HL-60/S4 treated with phorbol 12-myristate 13-acetate at 8.2 ng/mL for 4 days and 3 days (cell line): ENCODE measurements at regions not wholly inside any gene's neighbourhood (a gene's known extent, or its start where the extent isn't known, plus 50 kb on each side); places are given as distances from the start of the nearest gene placed in this dataset.
"Not testable (repeated sequence)": the region's sequence is repeated elsewhere in the genome, so short reads cannot be mapped to it uniquely, and the experiment has no call there.

ENCODE experiments used
- in situ Hi-C: fragments of 300-500 bp; cut with MboI; formaldehyde crosslinking; loops from 2 replicates; pipeline ENCODE4 v1.15.0; 2022; ENCODE audit warnings: low sequenced_read_pairs

GRCh38 chr2:175872721-175873120, 129.3 kb downstream of the LNPK start:
- in situ Hi-C loops = no loop called here

GRCh38 chr2:175872005-175872348, 130.1 kb downstream of the LNPK start:
- in situ Hi-C loops = no loop called here

GRCh38 chr2:175871331-175872004, 130.6 kb downstream of the LNPK start:
- in situ Hi-C loops = no loop called here

- in situ Hi-C loops = no loop called here
These were observed 136.4 kb downstream of the LNPK start for GRCh38 chr2:175865716-175866115.

DNA sequence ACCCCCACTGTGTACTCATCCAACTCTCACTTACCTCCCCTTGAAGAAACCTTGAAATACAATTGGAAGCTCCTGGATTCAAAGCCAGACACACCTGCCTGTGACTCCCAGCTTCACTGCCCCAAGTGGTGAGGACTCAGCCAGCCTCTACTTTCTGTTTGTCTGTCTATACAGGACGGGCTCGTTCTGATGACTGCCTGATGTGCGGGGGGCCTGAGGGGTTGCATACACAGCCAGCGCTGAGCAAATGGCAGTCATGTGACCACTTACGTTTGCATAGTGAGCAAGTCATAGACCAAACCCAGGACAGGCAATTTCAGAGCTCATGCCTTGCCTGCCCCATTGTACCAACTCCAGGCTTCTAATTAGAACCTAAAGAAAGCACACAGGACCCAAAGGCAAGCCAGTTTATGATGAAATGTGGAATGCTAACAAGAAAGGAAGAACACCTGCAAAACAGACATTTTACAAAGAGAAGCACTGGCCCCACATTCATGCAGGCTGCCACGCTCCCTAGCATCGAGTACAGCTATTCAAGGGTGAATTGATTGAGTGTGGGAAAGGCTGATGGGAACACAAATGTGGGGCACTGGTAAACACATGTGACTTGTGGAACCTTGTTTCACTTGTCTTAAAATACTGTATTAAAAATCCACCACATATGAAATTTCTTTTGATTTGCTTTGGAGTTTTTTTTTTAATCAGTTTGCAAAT, 137.8 kb downstream of the LNPK start:
- in situ Hi-C loops = no loop called here

DNA sequence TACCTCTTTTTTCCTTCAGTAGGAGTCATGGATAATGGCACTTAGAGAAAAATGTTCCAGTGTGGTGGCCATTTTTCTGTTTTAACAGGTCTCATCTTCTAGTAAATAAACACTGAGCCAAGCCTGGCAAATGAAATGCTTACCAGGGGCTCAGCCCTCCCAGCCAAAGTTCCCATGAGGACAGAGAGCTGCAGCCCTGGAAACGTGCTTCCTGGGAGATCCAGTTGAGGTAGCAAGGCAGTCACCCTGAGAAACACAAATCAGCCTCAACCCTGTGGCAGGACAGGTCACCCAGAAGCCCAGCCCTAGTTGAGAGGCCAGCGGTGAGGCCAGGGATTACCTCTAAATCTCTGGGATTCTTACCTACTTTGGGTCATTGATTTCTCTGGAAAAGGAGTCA, 140.1 kb downstream of the LNPK start:
- in situ Hi-C loops = no loop called here

- in situ Hi-C loops = no loop called here
These were observed 146.1 kb downstream of the LNPK start for GRCh38 chr2:175855794-175856453.

GRCh38 chr2:175855236-175855635, 146.8 kb downstream of the LNPK start:
- in situ Hi-C loops = no loop called here

GRCh38 chr2:175854665-175855064, 147.4 kb downstream of the LNPK start:
- in situ Hi-C loops = no loop called here

DNA sequence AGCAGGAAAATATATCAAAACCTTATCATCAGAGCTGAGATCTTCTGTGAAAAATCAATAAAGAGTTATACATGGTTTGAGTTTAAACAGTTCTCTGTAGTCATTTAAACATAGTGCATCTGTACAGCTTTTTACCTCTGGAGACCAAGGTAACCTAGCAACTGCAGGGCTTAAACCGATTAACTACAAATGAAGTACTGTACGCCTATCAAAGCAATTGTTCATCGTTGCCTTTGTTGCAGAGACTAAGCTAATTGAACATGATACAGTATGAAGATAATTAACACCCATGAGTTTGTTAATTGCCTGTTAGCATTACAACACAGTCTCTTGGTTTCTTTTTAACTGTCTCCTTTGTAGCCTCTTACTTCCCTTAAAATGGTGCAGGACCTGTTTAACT, 147.9 kb downstream of the LNPK start:
- in situ Hi-C loops = no loop called here

GRCh38 chr2:175853616-175853890, 148.5 kb downstream of the LNPK start:
- in situ Hi-C loops = no loop called here

GRCh38 chr2:175852879-175853615, 149.0 kb downstream of the LNPK start:
- in situ Hi-C loops = no loop called here

DNA sequence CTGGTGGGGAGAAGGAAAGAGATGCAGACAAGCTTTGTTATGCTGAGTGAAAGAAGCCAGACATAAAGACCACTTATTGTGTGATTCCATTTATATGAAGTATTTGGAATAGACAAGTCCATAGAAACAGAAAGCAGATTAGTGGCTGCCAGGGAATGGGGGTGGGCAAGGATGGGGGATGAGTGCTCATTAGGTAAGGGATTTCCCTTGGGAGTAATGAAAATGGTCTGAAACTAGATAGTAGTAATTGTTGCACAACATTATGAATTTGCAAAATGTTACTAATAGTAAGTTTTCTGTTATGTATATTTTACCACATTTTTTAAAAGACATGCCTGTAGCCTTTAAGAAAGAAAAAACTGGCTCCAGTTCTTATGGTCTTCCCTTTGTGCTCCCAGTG, 154.9 kb downstream of the LNPK start:
- in situ Hi-C loops = no loop called here

DNA sequence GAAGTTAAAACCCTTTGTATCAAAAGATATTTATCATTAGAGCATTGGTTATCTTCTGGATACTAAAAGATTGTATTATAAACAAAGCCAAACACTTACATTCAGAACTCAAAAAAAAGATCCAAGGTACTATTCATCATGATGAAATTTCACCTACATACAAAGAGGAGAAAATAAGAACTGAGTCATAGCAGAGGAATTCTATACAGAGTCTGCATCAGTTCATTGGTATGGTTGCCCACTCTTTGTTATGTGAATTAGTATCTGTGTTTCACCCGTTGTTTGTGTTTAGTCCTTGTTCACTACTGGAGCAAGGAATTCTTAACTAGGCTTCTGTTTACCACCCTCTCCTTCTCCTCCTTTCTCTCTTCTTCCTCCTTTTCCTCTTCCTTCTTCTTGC, 157.9 kb downstream of the LNPK start:
- in situ Hi-C loops = no loop called here

GRCh38 chr2:175843625-175844024, 158.4 kb downstream of the LNPK start:
- in situ Hi-C loops = no loop called here

- in situ Hi-C loops = no loop called here
These were observed 159.1 kb downstream of the LNPK start for GRCh38 chr2:175842996-175843395.

- in situ Hi-C loops = not testable (repeated sequence)
These were observed 161.3 kb downstream of the LNPK start for GRCh38 chr2:175840765-175841164.

GRCh38 chr2:175840256-175840655, 161.8 kb downstream of the LNPK start:
- in situ Hi-C loops = no loop called here

- in situ Hi-C loops = no loop called here
These were observed 163.1 kb downstream of the LNPK start for GRCh38 chr2:175838979-175839378.

DNA sequence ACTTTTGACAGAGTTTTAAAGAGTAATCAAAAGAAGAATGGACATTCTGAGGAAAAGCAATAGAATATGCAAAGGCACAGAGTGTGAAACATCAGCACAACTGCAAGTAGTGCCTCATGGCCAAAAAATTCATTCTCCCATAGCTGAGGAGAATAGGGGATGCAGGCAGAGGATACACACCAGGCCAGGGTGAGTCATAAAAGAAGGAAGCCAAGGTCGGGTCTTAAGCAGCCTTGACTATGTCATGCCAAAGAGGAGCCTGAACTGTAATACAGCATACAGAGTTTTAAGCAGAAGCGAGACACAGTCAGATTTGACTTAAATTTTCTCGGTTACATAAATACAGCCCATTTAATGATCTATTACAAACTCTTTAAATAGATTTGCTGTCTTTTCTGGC, 165.0 kb downstream of the LNPK start:
- in situ Hi-C loops = no loop called here

DNA sequence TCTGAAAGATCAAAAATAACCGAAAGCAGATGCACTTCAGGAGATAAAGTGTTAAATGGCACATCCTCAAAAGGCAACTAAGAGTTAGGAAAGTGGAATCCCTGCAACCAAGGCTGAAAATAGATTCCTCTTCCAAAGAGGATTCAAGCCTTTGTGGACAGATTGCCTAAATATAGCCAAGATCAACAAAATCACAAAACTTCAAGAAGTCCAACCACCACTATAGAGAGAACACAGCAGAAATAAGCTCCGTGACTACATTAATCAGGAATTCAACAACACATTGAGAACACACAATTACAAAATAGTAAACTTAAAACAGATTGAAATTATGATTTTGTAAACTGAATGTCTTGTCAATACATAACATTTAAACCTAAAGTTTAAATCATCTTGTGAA, 165.7 kb downstream of the LNPK start:
- in situ Hi-C loops = no loop called here

DNA sequence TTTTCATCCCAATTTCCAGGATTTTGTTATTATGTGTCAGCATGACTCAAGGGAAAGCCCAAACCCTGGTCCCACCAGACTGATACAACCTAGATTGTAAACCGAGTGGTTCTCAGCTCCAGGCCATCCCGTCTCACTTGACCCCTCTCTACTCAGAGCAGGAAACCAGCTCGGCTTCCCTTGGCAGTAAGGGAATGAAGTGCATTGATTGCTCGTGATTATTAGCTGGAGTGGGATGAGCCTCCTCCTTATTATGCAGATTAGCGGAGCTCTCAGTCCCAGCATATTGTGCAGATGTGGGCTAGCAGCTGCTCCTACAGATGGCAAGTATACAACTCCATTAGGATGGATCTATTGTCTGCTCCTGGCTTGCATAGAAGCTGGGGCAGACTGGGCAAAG, 167.6 kb downstream of the LNPK start:
- in situ Hi-C loops = no loop called here
